Fibroblast of lung (primary cell): ENCODE measurements at regions not wholly inside any gene's neighbourhood (a gene's known extent, or its start where the extent isn't known, plus 50 kb on each side); places are given as distances from the start of the nearest gene placed in this dataset.

Experiments used
- DNase-seq, 2 donors: peaks; one replicate each; pipeline versions ENCODE4 v3.0.0 to v3.0.0-alpha.2; 2010; ENCODE audit warnings: low read depth in 2 of 2
- H2AFZ ChIP-seq: 2 replicates; pipeline ENCODE4 v1.5.1; 2012; ENCODE audit warnings: low read length, control low read depth, inconsistent platforms
- H3K27ac ChIP-seq: 2 replicates; pipeline ENCODE4 v1.5.1; 2011; ENCODE audit warnings: low read length, control low read depth; ENCODE audit not compliant: insufficient read depth
- H3K27me3 ChIP-seq: 2 replicates; pipeline ENCODE4 v1.5.1; 2011; ENCODE audit warnings: mild to moderate bottlenecking, low read length; ENCODE audit not compliant: control insufficient read depth, insufficient read depth
- H3K36me3 ChIP-seq: 2 replicates; pipeline ENCODE4 v1.5.1; 2011; ENCODE audit warnings: low read length; ENCODE audit not compliant: control insufficient read depth, insufficient read depth
- H3K4me1 ChIP-seq: 2 replicates; pipeline ENCODE4 v1.5.1; 2011; ENCODE audit warnings: low read length; ENCODE audit not compliant: control insufficient read depth, insufficient read depth; ENCODE audit errors: extremely low read depth
- H3K4me2 ChIP-seq: 2 replicates; pipeline ENCODE4 v1.5.1; 2011; ENCODE audit warnings: low read length, control low read depth; ENCODE audit not compliant: insufficient read depth; ENCODE audit errors: extremely low read depth
- H3K4me3 ChIP-seq, 4 experiments: fragments of 200-600 bp in 1 of 4; sonication (generic) in 1 of 4; replicated peaks in 1 of 4; 2 replicates each; pipeline ENCODE4 v1.5.1; 2011 to 2016; ENCODE audit warnings: low read length in 4 of 4, low read depth in 3 of 4, mild to moderate bottlenecking in 3 of 4, control low read depth in 2 of 4, inconsistent platforms in 1 of 4, mixed read lengths in 1 of 4; ENCODE audit not compliant: insufficient read depth in 1 of 4; ENCODE audit errors: control extremely low read depth in 1 of 4
- H3K79me2 ChIP-seq: 2 replicates; pipeline ENCODE4 v1.5.1; 2012; ENCODE audit warnings: mild to moderate bottlenecking, low read length, inconsistent platforms; ENCODE audit not compliant: control insufficient read depth, insufficient read depth
- H3K9ac ChIP-seq: 2 replicates; pipeline ENCODE4 v1.5.1; 2011; ENCODE audit warnings: mild to moderate bottlenecking, low read length, control low read depth; ENCODE audit not compliant: insufficient read depth
- H3K9me3 ChIP-seq: 2 replicates; pipeline ENCODE4 v1.5.1; 2012; ENCODE audit warnings: low read depth, low read length; ENCODE audit not compliant: control insufficient read depth, insufficient read depth
- H4K20me1 ChIP-seq: 2 replicates; pipeline ENCODE4 v1.5.1; 2011; ENCODE audit warnings: low read length; ENCODE audit not compliant: control insufficient read depth, insufficient read depth; ENCODE audit errors: extremely low read depth
- EZH2 ChIP-seq: IDR thresholded peaks from 2 replicates; pipeline ENCODE4 v1.5.1; 2012; ENCODE audit warnings: low read length, control low read depth, mild to moderate bottlenecking; ENCODE audit errors: missing control alignments
- TF ChIP-seq, protein P1 (sequence below), 2 donors: IDR thresholded peaks in 1 of 2; conservative IDR thresholded peaks in 1 of 2; 1 replicate in 1 of 2; 2 replicates in 1 of 2; pipeline ENCODE4 v1.5.1; 2011 to 2012; ENCODE audit warnings: low read length in 2 of 2, control low read depth in 1 of 2, inconsistent platforms in 1 of 2, low read depth in 1 of 2, mild to moderate bottlenecking in 1 of 2

DNA sequence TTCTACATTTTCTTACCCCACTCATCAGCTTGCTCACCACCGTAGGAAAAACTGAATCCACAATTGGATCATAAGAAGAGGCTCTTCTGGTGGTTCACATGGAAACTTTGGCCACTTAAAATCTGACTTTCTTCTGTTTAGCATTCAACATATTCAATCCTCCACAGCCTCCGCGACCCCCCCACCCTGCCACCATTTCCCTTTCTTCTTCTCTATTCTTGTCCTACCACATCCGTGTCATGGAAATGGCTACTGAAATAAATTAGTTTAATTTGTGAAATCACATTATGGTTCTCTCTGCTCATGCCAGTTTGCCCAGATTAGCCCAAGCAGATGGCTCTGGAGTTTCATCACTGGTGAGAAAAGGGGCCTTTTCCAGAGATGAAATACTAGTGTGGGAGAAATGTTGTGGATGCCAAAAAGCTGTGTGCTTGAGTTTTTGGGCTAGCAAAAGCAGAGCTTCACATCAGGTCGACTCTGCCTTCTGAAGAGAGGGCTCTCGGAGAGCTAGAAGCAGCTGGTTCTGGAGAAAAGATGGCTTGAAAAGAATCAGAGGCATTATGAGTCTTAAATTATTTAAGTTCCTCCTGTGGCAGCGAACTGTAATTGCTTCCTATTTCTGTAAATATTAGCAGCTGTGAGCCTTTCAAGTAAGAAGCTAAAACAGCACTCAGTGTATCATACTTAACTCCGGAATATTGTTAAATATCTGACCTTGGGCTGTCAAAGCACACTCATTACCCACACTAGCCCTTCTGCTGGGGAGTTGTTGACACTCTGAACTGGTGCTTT, 107.1 kb downstream of the MAT2B start:
- Histone ChIP-seq H3K4me3 (no peak overlapping the region), H2AFZ (no peak overlapping the region), H3K9me3 (no peaks in the 10 kb centered on the region), H4K20me1 (no peaks in the 10 kb centered on the region), H3K9ac (no peak overlapping the region), H3K36me3 (no peaks in the 10 kb centered on the region), H3K79me2 (no peaks in the 10 kb centered on the region), H3K27me3 (no peaks in the 10 kb centered on the region), H3K4me1 (peaks cover 2% of the 10 kb centered on the region), H3K27ac (no peak overlapping the region), H3K4me2 (no peak overlapping the region)
- peak in 1 of 2 donors; percentile 26 for DNase-seq
- TF ChIP-seq, protein P1, sequence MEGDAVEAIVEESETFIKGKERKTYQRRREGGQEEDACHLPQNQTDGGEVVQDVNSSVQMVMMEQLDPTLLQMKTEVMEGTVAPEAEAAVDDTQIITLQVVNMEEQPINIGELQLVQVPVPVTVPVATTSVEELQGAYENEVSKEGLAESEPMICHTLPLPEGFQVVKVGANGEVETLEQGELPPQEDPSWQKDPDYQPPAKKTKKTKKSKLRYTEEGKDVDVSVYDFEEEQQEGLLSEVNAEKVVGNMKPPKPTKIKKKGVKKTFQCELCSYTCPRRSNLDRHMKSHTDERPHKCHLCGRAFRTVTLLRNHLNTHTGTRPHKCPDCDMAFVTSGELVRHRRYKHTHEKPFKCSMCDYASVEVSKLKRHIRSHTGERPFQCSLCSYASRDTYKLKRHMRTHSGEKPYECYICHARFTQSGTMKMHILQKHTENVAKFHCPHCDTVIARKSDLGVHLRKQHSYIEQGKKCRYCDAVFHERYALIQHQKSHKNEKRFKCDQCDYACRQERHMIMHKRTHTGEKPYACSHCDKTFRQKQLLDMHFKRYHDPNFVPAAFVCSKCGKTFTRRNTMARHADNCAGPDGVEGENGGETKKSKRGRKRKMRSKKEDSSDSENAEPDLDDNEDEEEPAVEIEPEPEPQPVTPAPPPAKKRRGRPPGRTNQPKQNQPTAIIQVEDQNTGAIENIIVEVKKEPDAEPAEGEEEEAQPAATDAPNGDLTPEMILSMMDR (conservative IDR thresholded peaks at IDR 0.05 in 1 of 2, IDR thresholded peaks at IDR 0.05 in 1 of 2; ENCODE audit: low read depth in 1 of 2, low read length in 2 of 2), result no peak
- TF ChIP-seq EZH2, result no peak

DNA sequence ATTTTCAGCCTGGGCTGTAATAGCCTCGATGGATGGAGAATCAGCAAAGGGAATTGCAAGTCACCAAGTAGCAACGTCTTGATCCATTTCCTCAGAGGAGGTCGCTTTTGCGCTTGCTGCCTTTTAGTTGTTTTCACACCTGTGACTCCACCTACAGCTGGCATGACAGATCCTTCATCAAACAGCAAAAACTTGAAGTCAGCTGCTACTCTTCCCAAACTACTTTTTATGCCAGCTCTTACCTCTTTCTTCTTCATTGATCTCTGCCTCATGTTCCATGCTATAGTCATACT, 107.7 kb downstream of the MAT2B start:
- Histone ChIP-seq H3K9ac (no peak overlapping the region), H2AFZ (no peak overlapping the region), H3K27ac (no peak overlapping the region), H3K4me2 (no peak overlapping the region), H3K36me3 (no peaks in the 10 kb centered on the region), H3K27me3 (no peaks in the 10 kb centered on the region), H3K4me3 (no peak overlapping the region), H3K9me3 (no peaks in the 10 kb centered on the region), H3K79me2 (no peaks in the 10 kb centered on the region), H3K4me1 (peaks cover 2% of the 10 kb centered on the region), H4K20me1 (no peaks in the 10 kb centered on the region)
- DNase-seq, result no peak
- TF ChIP-seq, protein P1 (conservative IDR thresholded peaks at IDR 0.05 in 1 of 2, IDR thresholded peaks at IDR 0.05 in 1 of 2; ENCODE audit: low read depth in 1 of 2, low read length in 2 of 2), result no peak
- no peak for TF ChIP-seq EZH2

DNA sequence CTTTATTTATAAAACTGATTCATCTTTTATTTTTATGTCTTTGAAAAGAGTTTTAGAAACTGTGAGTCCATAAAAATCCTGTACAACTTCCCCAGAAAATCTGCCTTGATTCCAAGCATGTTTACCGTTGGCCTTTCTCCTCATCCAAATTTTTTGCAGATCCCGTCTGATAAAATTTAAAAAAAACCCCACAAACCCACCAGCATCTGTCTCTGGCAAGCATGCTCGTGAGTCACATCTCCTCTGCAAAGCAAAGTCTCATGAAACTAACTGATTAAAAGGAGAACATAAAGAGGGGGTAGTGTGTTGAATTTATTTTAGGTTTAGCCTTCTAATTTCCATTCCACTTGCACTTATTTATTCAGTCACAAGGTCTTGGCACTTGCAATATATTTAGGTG, 109.4 kb downstream of the MAT2B start:
- no peak overlapping the region for H3K9ac ChIP-seq

More for the DNA sequence above, 109.4 kb downstream of the MAT2B start:
- Histone ChIP-seq H2AFZ (no peak overlapping the region), H3K27me3 (no peaks in the 10 kb centered on the region), H3K4me3 (no peak overlapping the region), H3K36me3 (no peaks in the 10 kb centered on the region), H4K20me1 (no peaks in the 10 kb centered on the region), H3K4me1 (peaks cover 2% of the 10 kb centered on the region), H3K9me3 (no peaks in the 10 kb centered on the region), H3K4me2 (no peak overlapping the region), H3K27ac (no peak overlapping the region), H3K79me2 (no peaks in the 10 kb centered on the region)
- TF ChIP-seq EZH2, result no peak
- TF ChIP-seq, protein P1 (conservative IDR thresholded peaks at IDR 0.05 in 1 of 2, IDR thresholded peaks at IDR 0.05 in 1 of 2; ENCODE audit: low read depth in 1 of 2, low read length in 2 of 2), result no peak
- DNase-seq, result peak; percentile 64 to 76
